Vagina (tissue), 2 donors: ENCODE measurements at regions not wholly inside any gene's neighbourhood (a gene's known extent, or its start where the extent isn't known, plus 50 kb on each side); places are given as distances from the start of the nearest gene placed in this dataset.

Source experiments
- CTCF ChIP-seq, 3 experiments: fragments of 450-650 bp in 2 of 3; fragments of 200-600 bp in 1 of 3; sonication (generic) in 1 of 3; IDR thresholded peaks; one replicate each; pipeline ENCODE4 v1.5.1; 2017 to 2019; ENCODE audit warnings: antibody characterized with exemption in 3 of 3, mild to moderate bottlenecking in 2 of 3, moderate library complexity in 2 of 3
- POLR2A ChIP-seq, 2 donors: fragments of 450-650 bp; IDR thresholded peaks; one replicate each; pipeline ENCODE4 v1.6.1; 2017; ENCODE audit warnings: antibody characterized with exemption in 2 of 2, mild to moderate bottlenecking in 2 of 2, moderate library complexity in 2 of 2
- POLR2AphosphoS5 ChIP-seq, 2 donors: sonication (generic); formaldehyde crosslinking; IDR thresholded peaks; one replicate each; pipeline ENCODE4 v1.9.0; 2017; ENCODE audit warnings: antibody characterized with exemption in 2 of 2, mild to moderate bottlenecking in 2 of 2, low read depth in 1 of 2; ENCODE audit not compliant: insufficient read depth in 1 of 2

- TF ChIP-seq CTCF (IDR thresholded peaks at IDR 0.05) (no peak), POLR2A (IDR thresholded peaks at IDR 0.05) (no peak), POLR2AphosphoS5 (IDR thresholded peaks at IDR 0.05; ENCODE audit: insufficient read depth in 1 of 2, low read depth in 1 of 2) (no peak)
These were observed 177.1 kb upstream of the RRP15 start for GRCh38 chr1:218108034-218108433.
